Suprapubic skin (tissue), 3 donors: ENCODE measurements at regions not wholly inside any gene's neighbourhood (a gene's known extent, or its start where the extent isn't known, plus 50 kb on each side); places are given as distances from the start of the nearest gene placed in this dataset.

Experiments
- CTCF ChIP-seq, 2 donors: fragments of 200-600 bp in 1 of 2; fragments of 450-650 bp in 1 of 2; sonication (generic) in 1 of 2; IDR thresholded peaks; one replicate each; pipeline ENCODE4 v1.5.1; 2016 to 2019; ENCODE audit warnings: antibody characterized with exemption in 2 of 2, mild to moderate bottlenecking in 1 of 2, moderate library complexity in 1 of 2
- EP300 ChIP-seq: sonication (generic); formaldehyde crosslinking; IDR thresholded peaks from one replicate; pipeline ENCODE4 v1.6.1; 2017; ENCODE audit warnings: antibody characterized with exemption
- POLR2A ChIP-seq, 2 donors: fragments of 450-650 bp; IDR thresholded peaks; one replicate each; pipeline ENCODE4 v1.6.1; 2017; ENCODE audit warnings: antibody characterized with exemption in 2 of 2, mild to moderate bottlenecking in 2 of 2, moderate library complexity in 2 of 2

- TF ChIP-seq POLR2A (IDR thresholded peaks at IDR 0.05) (no peak), CTCF (IDR thresholded peaks at IDR 0.05) (no peak), EP300 (no peak)
Measured at GRCh38 chr5:176725521-176726280, 78.4 kb downstream of the TSPAN17 start.
